ENCODE measurements at regions not wholly inside any gene's neighbourhood (a gene's known extent, or its start where the extent isn't known, plus 50 kb on each side); places are given as distances from the start of the nearest gene placed in this dataset.
A peak's percentile ranks its signal among the peaks of the same experiment; 100 is the strongest.
"Not testable (repeated sequence)": the region's sequence is repeated elsewhere in the genome, so short reads cannot be mapped to it uniquely, and the experiment has no call there.

DNA sequence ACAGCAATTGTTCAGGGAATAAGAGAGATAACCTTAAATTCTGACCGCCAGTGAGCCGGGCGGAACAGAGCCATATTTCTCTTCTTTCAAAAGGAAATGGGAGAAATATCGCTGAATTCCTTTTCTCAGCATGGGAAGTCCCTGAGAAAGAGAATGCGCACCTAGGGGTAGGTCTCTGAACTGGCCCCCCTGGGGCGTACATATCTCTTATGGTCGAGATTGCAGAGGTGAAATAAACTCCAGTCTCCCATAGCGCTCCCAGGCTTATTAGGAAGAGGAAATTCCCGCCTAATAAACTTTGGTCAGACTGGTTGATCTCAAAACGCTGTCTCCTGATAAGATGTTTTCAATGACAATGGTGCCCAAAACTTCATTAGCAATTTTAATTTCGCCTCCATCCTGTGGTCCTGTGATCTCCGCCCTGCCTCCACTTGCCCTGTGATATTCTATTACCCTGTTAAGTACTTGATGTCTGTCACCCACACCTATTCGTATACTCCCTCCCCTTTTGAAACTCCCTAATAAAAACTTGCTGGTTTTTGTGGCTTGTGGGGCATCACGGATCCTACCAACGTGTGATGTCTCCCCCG, 195.8 kb upstream of the HMCN1 start:
- H3K9me3 Mint-ChIP-seq; H3K27ac ChIP-seq (ENCODE audit: insufficient read length, low read depth, low read length): not testable (repeated sequence)

More for the DNA sequence above, 195.8 kb upstream of the HMCN1 start:
- not testable (repeated sequence) for H3K23me2 ChIP-seq (ENCODE audit: insufficient read length, low read depth, low read length, poor library complexity, severe bottlenecking); H3K18ac ChIP-seq (ENCODE audit: insufficient read length, low read depth, low read length); H2AFZ ChIP-seq (ENCODE audit: low read length); H3T11ph ChIP-seq (ENCODE audit: low read length); H2BK120ac ChIP-seq (ENCODE audit: low read depth, low read length, poor library complexity, severe bottlenecking); H3K27me3 ChIP-seq (ENCODE audit: insufficient read depth, low read length); H3K14ac ChIP-seq (ENCODE audit: insufficient read depth, low read length); H3K79me2 ChIP-seq (ENCODE audit: insufficient read depth, low read length); H3K23ac ChIP-seq (ENCODE audit: insufficient read length, low read depth, low read length); H2BK20ac ChIP-seq (ENCODE audit: low read depth, low read length, poor library complexity, severe bottlenecking); H3K9me3 ChIP-seq (ENCODE audit: control insufficient read depth, low read depth, low read length); H4K8ac ChIP-seq (replicated peaks; ENCODE audit: insufficient read length, low read depth, low read length); H2BK15ac ChIP-seq (ENCODE audit: low read depth, low read length); H4K5ac ChIP-seq (ENCODE audit: insufficient read length, low read depth, low read length); H3K9ac ChIP-seq (ENCODE audit: extremely low read depth, insufficient read length, low read length); H4K20me1 ChIP-seq (ENCODE audit: control insufficient read depth, insufficient read depth, insufficient read length); H2BK5ac ChIP-seq (ENCODE audit: insufficient read length, low read length); H2AK5ac ChIP-seq (ENCODE audit: insufficient read length, low read length); H2BK12ac ChIP-seq (ENCODE audit: insufficient read length, low read depth, low read length); H4K91ac ChIP-seq (ENCODE audit: insufficient read length, low read depth, low read length); H3K79me1 ChIP-seq (ENCODE audit: insufficient read depth, low read depth, low read length, poor library complexity, severe bottlenecking); H3K4me2 ChIP-seq (ENCODE audit: insufficient read depth, insufficient read length, low read length); H3K56ac ChIP-seq (ENCODE audit: insufficient read length, low read depth, low read length); H3K4ac ChIP-seq (ENCODE audit: low read depth, low read length)
- Mint-ChIP-seq H3K36me3 (ENCODE audit: insufficient read depth in 1 of 3, low read depth in 3 of 3) (peaks cover 0 to 11% (median 0%) of the 10 kb centered on the region in 3 experiments; a peak in 3 of 7 replicates), H3K4me3 (peak overlapping the region; percentile 22 to 31; a peak in 4 of 5 replicates), H3K27ac (peak overlapping the region in 1 of 3 experiments; percentile 86; a peak in 1 of 7 replicates), H3K4me1 (peaks cover 44 to 45% of the 10 kb centered on the region in 2 experiments), H3K27me3 (ENCODE audit: low read depth) (peaks cover 16% of the 10 kb centered on the region)
- TF ChIP-seq, protein P1, sequence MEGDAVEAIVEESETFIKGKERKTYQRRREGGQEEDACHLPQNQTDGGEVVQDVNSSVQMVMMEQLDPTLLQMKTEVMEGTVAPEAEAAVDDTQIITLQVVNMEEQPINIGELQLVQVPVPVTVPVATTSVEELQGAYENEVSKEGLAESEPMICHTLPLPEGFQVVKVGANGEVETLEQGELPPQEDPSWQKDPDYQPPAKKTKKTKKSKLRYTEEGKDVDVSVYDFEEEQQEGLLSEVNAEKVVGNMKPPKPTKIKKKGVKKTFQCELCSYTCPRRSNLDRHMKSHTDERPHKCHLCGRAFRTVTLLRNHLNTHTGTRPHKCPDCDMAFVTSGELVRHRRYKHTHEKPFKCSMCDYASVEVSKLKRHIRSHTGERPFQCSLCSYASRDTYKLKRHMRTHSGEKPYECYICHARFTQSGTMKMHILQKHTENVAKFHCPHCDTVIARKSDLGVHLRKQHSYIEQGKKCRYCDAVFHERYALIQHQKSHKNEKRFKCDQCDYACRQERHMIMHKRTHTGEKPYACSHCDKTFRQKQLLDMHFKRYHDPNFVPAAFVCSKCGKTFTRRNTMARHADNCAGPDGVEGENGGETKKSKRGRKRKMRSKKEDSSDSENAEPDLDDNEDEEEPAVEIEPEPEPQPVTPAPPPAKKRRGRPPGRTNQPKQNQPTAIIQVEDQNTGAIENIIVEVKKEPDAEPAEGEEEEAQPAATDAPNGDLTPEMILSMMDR (conservative IDR thresholded peaks at IDR 0.05), result peak; percentile 18; the same call in 1 of the 3 replicates
- WGBS (ENCODE audit: extremely low coverage, insufficient read length, low lambda C conversion rate), result no CpG with 5 or more reads among the region's 16 CpGs
- H3K4me1 ChIP-seq (ENCODE audit: insufficient read depth, low read length), result peaks cover 17% of the 10 kb centered on the region
- DNase-seq, result peak; percentile 45

All from H9 (cell line).